Astrocyte of the hippocampus (primary cell): ENCODE measurements at regions not wholly inside any gene's neighbourhood (a gene's known extent, or its start where the extent isn't known, plus 50 kb on each side); places are given as distances from the start of the nearest gene placed in this dataset.
A peak's percentile ranks its signal among the peaks of the same experiment; 100 is the strongest.
"Not testable (repeated sequence)": the region's sequence is repeated elsewhere in the genome, so short reads cannot be mapped to it uniquely, and the experiment has no call there.

ENCODE experiments used
- DNase-seq: peaks from one replicate; pipeline ENCODE4 v3.0.0; 2011; ENCODE audit warnings: low read depth, low spot score

- peak; percentile 6 for DNase-seq
Observed at GRCh38 chr6:165008971-165009370, 300.4 kb downstream of the C6orf118 start.

- DNase-seq: no peak
Observed at GRCh38 chr6:165002866-165003265, 306.5 kb downstream of the C6orf118 start.

GRCh38 chr6:165002358-165002757, 307.0 kb downstream of the C6orf118 start:
- no peak for DNase-seq

- DNase-seq: no peak
Observed at GRCh38 chr6:165001502-165002157, 307.8 kb downstream of the C6orf118 start.

GRCh38 chr6:164998297-164998696, 311.1 kb downstream of the C6orf118 start:
- no peak for DNase-seq

GRCh38 chr6:164996838-164997237, 312.6 kb downstream of the C6orf118 start:
- DNase-seq: no peak

GRCh38 chr6:164991573-164991972, 317.8 kb downstream of the C6orf118 start:
- no peak for DNase-seq

GRCh38 chr6:164990901-164991300, 318.5 kb downstream of the C6orf118 start:
- no peak for DNase-seq

GRCh38 chr6:164982389-164982788, 327.0 kb downstream of the C6orf118 start:
- DNase-seq: no peak

GRCh38 chr6:164967102-164967501, 342.3 kb downstream of the C6orf118 start:
- no peak for DNase-seq

- no peak for DNase-seq
Observed at GRCh38 chr6:164962805-164963204, 346.6 kb downstream of the C6orf118 start.

- DNase-seq: no peak
Observed at GRCh38 chr6:164947164-164947563, 362.2 kb downstream of the C6orf118 start.

- no peak for DNase-seq
Observed at GRCh38 chr6:164942271-164942670, 367.1 kb downstream of the C6orf118 start.

- not testable (repeated sequence) for DNase-seq
Observed at GRCh38 chr6:164933238-164933794, 376.1 kb downstream of the C6orf118 start.

GRCh38 chr6:164929408-164929977, 379.9 kb downstream of the C6orf118 start:
- DNase-seq: no peak

- DNase-seq: no peak
Observed at GRCh38 chr6:164928728-164929407, 380.5 kb downstream of the C6orf118 start.

- DNase-seq: peak; percentile 46
Observed at GRCh38 chr6:164928057-164928727, 381.2 kb downstream of the C6orf118 start.

GRCh38 chr6:164927288-164928056, 381.9 kb downstream of the C6orf118 start:
- peak; percentile 93 for DNase-seq

- peak; percentile 34 for DNase-seq
Observed at GRCh38 chr6:164926686-164927085, 382.7 kb downstream of the C6orf118 start.

GRCh38 chr6:164925681-164926530, 383.5 kb downstream of the C6orf118 start:
- no peak for DNase-seq
